Anterior cingulate cortex (tissue), 58 donors: ENCODE measurements at regions not wholly inside any gene's neighbourhood (a gene's known extent, or its start where the extent isn't known, plus 50 kb on each side); places are given as distances from the start of the nearest gene placed in this dataset.
"Not testable (repeated sequence)": the region's sequence is repeated elsewhere in the genome, so short reads cannot be mapped to it uniquely, and the experiment has no call there.

Experiments
- DNase-seq, 58 donors: peaks; one replicate each; lab custom pipeline; 2025; lab: John Stamatoyannopoulos, UW

GRCh38 chrX:139475432-139475831 is 55.1 kb upstream of the F9 start:
- no peak for DNase-seq

- DNase-seq: not testable (repeated sequence)
Observed at GRCh38 chrX:139461945-139462344, 68.6 kb upstream of the F9 start.

DNA sequence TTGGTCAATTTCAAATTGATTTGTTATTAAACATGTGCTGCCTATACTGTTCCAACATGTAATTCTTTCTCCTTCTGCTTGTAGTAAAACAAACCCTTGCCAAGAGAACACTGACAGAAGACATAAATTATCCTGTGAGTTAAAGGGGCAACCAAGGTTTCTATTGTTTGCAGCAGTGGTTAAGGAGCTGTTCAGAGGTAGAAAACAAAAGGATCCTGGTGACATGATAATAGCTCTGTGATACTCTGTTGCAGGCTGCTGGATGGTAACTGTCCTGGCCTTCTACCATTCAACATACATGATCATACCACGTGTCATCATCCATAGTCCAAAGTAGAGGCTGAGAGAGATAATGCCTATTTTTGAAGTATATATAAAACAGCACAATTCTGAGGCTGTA is 75.8 kb upstream of the F9 start:
- no peak for DNase-seq

- DNase-seq: no peak
Observed at GRCh38 chrX:139448996-139449395, 81.5 kb upstream of the F9 start.

DNA sequence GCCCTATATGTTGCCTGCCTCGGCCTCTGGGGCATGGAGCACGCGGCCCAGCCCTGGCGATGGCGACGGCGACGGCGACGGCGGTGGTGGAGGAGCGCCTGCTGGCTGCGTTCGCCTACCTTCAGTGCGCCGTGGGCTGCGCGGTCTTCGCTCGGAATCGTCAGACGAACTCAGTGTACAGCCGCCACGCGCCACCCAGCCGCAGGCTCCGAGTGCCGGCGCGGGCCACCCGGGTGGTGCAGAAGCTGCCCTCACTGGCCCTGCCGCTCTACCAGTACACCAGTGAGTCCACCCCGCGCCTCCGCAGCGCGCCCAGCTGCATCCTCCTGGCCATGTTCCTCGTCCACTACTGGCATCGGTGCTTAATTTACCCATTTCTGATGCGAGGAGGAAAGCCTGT is 83.7 kb upstream of the F9 start:
- peak in 1 of 58 donors; percentile 1 for DNase-seq

DNA sequence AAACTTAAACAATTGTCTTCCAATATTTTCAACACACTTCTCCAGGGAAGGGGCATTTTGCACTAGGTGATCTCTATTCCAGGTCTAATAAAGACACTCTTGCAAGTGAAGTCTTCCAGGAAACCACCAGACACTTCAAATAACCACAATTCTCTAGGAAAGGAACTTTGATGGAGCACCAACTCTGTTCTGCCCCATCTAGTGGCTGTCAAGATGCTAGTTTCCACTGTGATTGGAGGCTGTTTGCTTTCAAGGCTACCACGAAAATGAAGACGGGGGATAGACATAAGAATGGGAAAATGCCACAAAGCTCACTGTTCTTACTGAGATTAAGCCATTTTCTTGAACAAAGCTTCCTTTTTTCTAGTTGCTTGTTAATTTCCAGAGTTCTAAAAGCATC is 100.6 kb upstream of the F9 start:
- no peak for DNase-seq

DNA sequence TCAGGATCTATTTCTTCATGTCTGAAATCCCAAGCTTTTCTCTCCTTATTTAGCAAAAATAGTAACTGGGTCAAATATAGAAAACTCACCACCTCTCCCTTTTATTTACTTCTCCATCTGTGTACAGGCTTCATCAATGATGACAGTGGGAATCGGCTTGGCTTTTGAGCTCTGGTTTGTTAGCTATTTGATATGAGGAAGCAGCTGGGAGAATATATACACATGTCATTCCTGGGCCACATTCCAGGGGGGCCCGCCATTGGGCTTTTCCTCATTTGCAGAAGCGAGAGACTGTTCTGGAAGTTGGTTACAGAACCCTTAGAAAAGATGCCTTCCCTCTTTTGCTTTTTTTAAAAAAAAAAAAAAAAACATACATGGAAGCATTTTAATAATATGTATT is 107.4 kb upstream of the F9 start:
- DNase-seq: no peak

GRCh38 chrX:139398258-139398657 is 132.3 kb upstream of the F9 start:
- not testable (repeated sequence) for DNase-seq

DNA sequence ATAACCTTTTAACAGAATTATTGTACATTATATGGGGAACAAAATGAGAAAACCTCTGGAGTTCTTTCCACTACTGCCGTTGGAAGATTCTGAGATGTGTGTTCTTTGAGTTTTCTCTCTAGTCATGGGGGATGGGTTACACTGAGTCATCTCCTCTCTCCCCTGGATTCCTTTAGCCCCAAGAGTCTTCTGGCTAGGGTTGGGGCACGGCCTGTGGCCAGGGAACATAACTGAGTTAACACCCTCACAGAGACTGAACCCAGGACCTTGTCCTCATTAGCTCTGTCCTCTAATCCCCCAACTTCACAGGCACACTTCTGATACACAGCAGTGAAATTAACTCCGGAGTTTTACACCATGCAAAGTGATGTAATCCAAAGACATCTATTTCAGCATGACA is 142.3 kb upstream of the F9 start:
- DNase-seq: no peak

- DNase-seq: no peak
Observed at GRCh38 chrX:139382529-139382928, 148.0 kb upstream of the F9 start.

DNA sequence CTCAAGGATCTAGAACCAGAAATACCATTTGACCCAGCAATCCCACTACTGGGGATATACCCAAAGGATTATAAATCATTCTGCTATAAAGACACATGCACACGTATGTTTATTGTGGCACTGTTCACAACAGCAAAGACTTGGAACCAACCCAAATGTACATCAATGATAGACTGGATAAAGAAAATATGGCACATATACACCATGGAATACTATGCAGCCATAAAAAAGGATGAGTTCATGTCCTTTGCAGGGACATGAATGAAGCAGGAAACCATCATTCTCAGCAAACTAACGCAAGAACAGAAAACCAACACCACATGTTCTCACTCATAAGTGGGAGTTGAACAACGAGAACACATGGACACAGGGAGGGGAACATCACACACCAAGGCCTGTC is 154.0 kb upstream of the F9 start:
- not testable (repeated sequence) for DNase-seq

GRCh38 chrX:139360356-139360755 is 170.2 kb upstream of the F9 start:
- no peak for DNase-seq

- not testable (repeated sequence) for DNase-seq
Observed at GRCh38 chrX:139342594-139342991, 187.9 kb upstream of the F9 start.

- not testable (repeated sequence) for DNase-seq
Observed at GRCh38 chrX:139341855-139342593, 188.5 kb upstream of the F9 start.

DNA sequence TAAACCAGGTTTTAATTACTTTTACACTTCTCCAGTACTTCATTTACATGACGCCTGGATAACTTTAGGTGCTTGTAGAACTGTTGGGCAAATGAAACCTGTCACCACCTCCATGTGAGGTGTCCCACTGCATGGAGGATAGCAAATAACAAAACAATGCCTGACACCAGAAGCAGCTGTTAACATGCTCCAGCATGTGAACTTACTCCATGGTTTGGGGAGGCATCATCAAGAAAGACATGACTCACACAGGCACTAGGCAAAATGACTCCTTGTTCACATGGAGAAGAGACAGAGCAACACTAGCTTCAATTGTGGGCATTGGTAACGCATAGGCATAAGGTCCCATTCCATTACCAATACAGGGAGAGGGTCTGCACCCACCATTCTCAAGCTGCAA is 198.1 kb upstream of the F9 start:
- no peak for DNase-seq

DNA sequence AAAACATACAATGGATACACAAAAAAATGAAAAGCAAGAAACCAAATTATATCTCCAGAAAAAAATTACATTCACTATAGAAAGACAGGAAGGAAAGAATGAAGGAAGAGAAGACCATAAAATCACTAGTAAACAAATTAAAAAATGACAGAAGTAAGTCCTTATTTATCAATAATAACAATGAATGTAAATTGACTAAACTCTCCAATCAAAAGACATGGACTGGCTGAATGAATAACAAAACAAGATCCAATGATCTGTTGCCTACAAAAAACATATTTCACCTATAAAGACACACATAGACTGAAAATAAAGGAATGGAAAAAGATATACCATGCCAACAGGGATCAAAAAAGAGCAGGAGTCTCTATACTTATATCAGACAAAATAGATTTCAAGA is 203.2 kb upstream of the F9 start:
- DNase-seq: no peak

GRCh38 chrX:139324756-139325155 is 205.8 kb upstream of the F9 start:
- DNase-seq: no peak

GRCh38 chrX:139320661-139321354 is 209.7 kb upstream of the F9 start:
- DNase-seq: not testable (repeated sequence)

DNA sequence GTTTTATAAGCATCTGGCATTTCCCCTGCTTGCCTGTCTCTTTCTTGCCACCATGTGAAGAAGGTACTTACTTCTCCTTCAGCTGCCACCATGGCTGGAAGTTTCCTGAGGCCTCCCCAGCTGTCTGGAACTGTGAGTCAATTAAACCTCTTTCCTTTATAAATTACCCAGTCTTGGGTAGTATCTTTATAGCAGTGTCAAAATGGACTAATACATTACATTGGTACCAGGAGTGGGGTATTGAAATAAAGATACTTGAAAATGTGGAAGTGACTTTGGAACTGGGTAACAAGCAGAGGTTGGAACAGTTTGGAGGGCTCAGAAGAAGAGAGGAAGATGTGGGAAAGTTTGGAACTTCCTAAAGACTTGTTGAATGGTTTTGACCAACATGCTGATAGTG is 223.9 kb upstream of the F9 start:
- not testable (repeated sequence) for DNase-seq

DNA sequence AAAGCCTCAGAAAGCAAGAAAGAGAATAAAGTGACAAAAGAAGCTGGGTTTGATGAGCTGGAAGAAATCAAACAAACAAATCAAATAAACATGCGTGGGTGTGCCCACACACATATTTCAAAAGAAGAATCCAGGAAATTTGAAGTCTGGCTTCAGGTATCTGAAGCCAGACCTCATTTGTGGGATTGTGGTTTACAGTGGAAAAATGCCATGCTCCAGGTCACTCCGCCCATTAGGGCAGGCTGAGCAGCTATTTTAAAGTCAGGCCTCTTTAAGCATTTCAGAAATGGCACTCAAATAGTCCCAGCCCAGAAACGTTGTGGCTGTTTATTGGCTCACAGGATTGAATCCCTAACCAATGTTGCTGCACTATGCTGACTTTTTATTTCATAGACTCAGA is 226.1 kb upstream of the F9 start:
- DNase-seq: no peak

GRCh38 chrX:139299309-139299708 is 231.2 kb upstream of the F9 start:
- no peak for DNase-seq

GRCh38 chrX:139298437-139298836 is 232.1 kb upstream of the F9 start:
- no peak for DNase-seq
